A673 (cell line): ENCODE measurements at regions not wholly inside any gene's neighbourhood (a gene's known extent, or its start where the extent isn't known, plus 50 kb on each side); places are given as distances from the start of the nearest gene placed in this dataset.

Experiments used
- BruUV-seq: library from RNA; stranded (reverse); fragments of 400-500 nt; replicated peaks from 2 replicates; lab custom pipeline; 2021; lab: Mats Ljungman, UMichigan
- CTCF ChIA-PET: fragments of 300-600 bp; sonication (Branson Sonifier 250); formaldehyde crosslinking; loops from one replicate; lab custom pipeline; 2022; ENCODE audit warnings: antibody characterized with exemption; lab: Charles Lee
- POLR2A ChIA-PET: fragments of 300-600 bp; sonication (Branson Sonifier 250); formaldehyde crosslinking; loops from one replicate; lab custom pipeline; 2022; ENCODE audit warnings: antibody characterized with exemption; ENCODE audit not compliant: low non-redundant PET; lab: Charles Lee
- DNase-seq: peaks from one replicate; pipeline ENCODE4 v3.0.0-alpha.2; 2015; ENCODE audit warnings: low spot score
- H3K27ac ChIP-seq: fragments of 200-600 bp; sonication (generic); 2 replicates; pipeline ENCODE4 v1.5.1; 2016; ENCODE audit warnings: mixed run types, low read depth, mild to moderate bottlenecking, mixed read lengths, antibody characterized with exemption, low read length; ENCODE audit not compliant: poor library complexity, severe bottlenecking
- H3K27me3 ChIP-seq: fragments of 200-600 bp; sonication (generic); replicated peaks from 2 replicates; pipeline ENCODE4 v1.6.1; 2017; ENCODE audit warnings: mixed run types, low read depth, mild to moderate bottlenecking, mixed read lengths, antibody characterized with exemption, low read length; ENCODE audit not compliant: insufficient read depth, poor library complexity
- H3K36me3 ChIP-seq: fragments of 200-600 bp; sonication (generic); 2 replicates; pipeline ENCODE4 v1.6.1; 2016; ENCODE audit warnings: mixed run types, mild to moderate bottlenecking, mixed read lengths, antibody characterized with exemption, low read length; ENCODE audit not compliant: insufficient read depth, poor library complexity, severe bottlenecking
- H3K4me1 ChIP-seq: fragments of 200-600 bp; sonication (generic); 2 replicates; pipeline ENCODE4 v1.6.1; 2017; ENCODE audit warnings: mixed run types, mild to moderate bottlenecking, mixed read lengths, antibody characterized with exemption, low read length; ENCODE audit not compliant: insufficient read depth, poor library complexity, severe bottlenecking
- H3K4me3 ChIP-seq: fragments of 200-600 bp; sonication (generic); 2 replicates; pipeline ENCODE4 v1.5.1; 2016; ENCODE audit warnings: low read depth, mixed run types, mild to moderate bottlenecking, mixed read lengths, low read length; ENCODE audit not compliant: poor library complexity, severe bottlenecking
- H3K9me3 ChIP-seq: fragments of 200-600 bp; sonication (generic); 2 replicates; pipeline ENCODE4 v1.6.1; 2016; ENCODE audit warnings: mixed run types, low read depth, mild to moderate bottlenecking, mixed read lengths, antibody characterized with exemption, low read length; ENCODE audit not compliant: poor library complexity, severe bottlenecking
- EZH2 ChIP-seq: fragments of 200-600 bp; sonication (generic); IDR thresholded peaks from 2 replicates; pipeline ENCODE4 v1.6.1; 2017; ENCODE audit warnings: borderline replicate concordance, low read depth, mild to moderate bottlenecking, mixed read lengths, antibody characterized with exemption, low read length; ENCODE audit not compliant: poor library complexity, severe bottlenecking
- intact Hi-C: fragments of 100-400 bp; cut with micrococcal nuclease; formaldehyde crosslinking; loops from one replicate; pipeline ENCODE4 v1.10.0; 2022; ENCODE audit not compliant: unreplicated experiment
- TF ChIP-seq, protein P1 (sequence below): fragments of 300-800, 200-600 bp; sonication (generic); conservative IDR thresholded peaks from 2 replicates; pipeline ENCODE4 v1.5.1; 2017; ENCODE audit warnings: low read depth, mild to moderate bottlenecking, antibody characterized with exemption, low read length, moderate library complexity, mixed read lengths

- no peaks in the 10 kb centered on the region for H3K9me3 ChIP-seq
- peaks cover 32% of the 10 kb centered on the region for H3K27me3 ChIP-seq
- intact Hi-C loops = no loop called here
- CTCF ChIA-PET = no interaction called here
- POLR2A ChIA-PET = no interaction called here
- BruUV-seq = no TSS peak
- no peak for DNase-seq
- H3K4me3 ChIP-seq = no peak overlapping the region
- H3K36me3 ChIP-seq = no peaks in the 10 kb centered on the region
- H3K4me1 ChIP-seq = no peaks in the 10 kb centered on the region
- no peak overlapping the region for H3K27ac ChIP-seq
- TF ChIP-seq, protein P1, sequence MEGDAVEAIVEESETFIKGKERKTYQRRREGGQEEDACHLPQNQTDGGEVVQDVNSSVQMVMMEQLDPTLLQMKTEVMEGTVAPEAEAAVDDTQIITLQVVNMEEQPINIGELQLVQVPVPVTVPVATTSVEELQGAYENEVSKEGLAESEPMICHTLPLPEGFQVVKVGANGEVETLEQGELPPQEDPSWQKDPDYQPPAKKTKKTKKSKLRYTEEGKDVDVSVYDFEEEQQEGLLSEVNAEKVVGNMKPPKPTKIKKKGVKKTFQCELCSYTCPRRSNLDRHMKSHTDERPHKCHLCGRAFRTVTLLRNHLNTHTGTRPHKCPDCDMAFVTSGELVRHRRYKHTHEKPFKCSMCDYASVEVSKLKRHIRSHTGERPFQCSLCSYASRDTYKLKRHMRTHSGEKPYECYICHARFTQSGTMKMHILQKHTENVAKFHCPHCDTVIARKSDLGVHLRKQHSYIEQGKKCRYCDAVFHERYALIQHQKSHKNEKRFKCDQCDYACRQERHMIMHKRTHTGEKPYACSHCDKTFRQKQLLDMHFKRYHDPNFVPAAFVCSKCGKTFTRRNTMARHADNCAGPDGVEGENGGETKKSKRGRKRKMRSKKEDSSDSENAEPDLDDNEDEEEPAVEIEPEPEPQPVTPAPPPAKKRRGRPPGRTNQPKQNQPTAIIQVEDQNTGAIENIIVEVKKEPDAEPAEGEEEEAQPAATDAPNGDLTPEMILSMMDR = no peak
- no peak for TF ChIP-seq EZH2
These were observed 52.9 kb upstream of the IMP4 start for GRCh38 chr2:130289780-130290179.

DNA sequence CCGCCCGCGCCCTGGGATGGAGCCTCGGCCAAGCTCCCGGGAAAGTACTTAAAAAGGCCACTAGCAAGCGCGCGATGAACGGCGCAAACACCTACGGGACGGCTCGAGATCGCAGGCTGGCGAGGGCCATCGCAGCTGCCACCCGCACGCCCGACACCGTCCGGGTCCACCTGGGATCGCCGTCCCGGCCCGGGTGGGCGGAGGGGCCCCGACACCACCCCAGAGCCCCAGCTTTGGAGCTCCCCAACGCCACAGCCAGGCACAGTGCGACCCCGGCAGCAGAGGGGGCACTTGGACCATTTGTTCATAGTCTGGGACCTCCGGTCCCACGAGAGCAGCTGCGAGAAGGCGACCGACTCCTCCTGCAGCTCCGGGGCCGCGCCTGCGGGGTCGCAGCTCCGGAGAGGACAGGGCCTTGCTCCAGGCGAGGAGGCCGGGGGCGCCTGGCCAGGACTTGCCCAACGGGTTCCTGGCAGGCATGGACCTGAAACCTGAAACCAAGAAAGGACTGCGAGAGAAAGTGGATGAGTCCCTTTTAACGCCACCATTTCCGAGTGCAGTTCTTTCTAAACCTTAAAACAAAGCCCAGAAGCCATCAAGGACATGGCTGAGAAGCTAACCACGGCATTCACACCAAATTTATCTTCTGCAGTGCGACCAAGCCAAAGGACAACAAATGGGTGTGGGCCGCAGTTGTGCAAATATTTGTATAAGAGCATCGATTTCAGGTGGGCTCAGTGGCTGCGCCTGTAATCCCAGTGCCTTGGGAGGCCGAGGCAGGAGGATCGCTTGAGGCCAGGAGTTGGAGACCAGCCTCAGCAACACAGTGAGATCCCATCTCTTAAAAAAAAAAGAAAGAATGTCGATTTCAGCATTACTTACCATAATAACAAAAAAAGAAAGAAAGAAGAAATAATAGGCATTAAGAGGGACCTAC, 54.0 kb upstream of the IMP4 start:
- Histone ChIP-seq H3K27ac (no peak overlapping the region), H3K36me3 (no peaks in the 10 kb centered on the region), H3K4me3 (no peak overlapping the region), H3K4me1 (no peaks in the 10 kb centered on the region), H3K9me3 (no peaks in the 10 kb centered on the region), H3K27me3 (peaks cover 22% of the 10 kb centered on the region)
- BruUV-seq = no TSS peak
- ChIA-PET POLR2A (no interaction called here), CTCF (no interaction called here)
- no peak for DNase-seq
- intact Hi-C loops = no loop called here
- TF ChIP-seq, protein P1 = no peak
- no peak for TF ChIP-seq EZH2

DNA sequence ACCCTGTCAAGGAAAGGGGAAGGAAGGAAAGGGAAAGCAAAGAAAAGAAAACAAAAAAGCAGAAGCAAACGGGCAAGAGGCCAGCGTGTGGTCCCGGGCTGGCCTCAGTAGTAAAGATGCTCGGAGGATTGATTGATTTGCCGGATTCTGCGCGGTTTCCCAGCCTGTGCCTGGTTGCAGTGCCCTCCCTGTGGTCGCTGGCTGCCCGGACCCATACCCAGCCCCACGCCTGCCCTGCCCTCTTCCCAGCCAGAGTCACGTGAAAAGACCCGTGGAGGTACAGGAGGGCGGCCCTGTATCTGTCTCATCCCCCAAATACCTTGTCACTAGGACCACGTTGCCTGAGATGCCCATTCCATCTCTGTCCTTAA, 55.1 kb upstream of the IMP4 start:
- ChIA-PET POLR2A (no interaction called here), CTCF (no interaction called here)
- H3K9me3 ChIP-seq = no peaks in the 10 kb centered on the region
- no peaks in the 10 kb centered on the region for H3K36me3 ChIP-seq
- no peaks in the 10 kb centered on the region for H3K4me1 ChIP-seq
- BruUV-seq = no TSS peak
- TF ChIP-seq, protein P1 = no peak
- TF ChIP-seq EZH2 = no peak
- DNase-seq = no peak
- H3K4me3 ChIP-seq = no peak overlapping the region
- intact Hi-C loops = no loop called here
- no peak overlapping the region for H3K27ac ChIP-seq
- H3K27me3 ChIP-seq = peaks cover 14% of the 10 kb centered on the region
